ENCODE measurements at regions not wholly inside any gene's neighbourhood (a gene's known extent, or its start where the extent isn't known, plus 50 kb on each side); places are given as distances from the start of the nearest gene placed in this dataset.

GRCh38 chr10:52679117-52679516 lies 93.5 kb downstream of the MBL2 start:
- no peak for TF ChIP-seq CTCF (IDR thresholded peaks at IDR 0.05; ENCODE audit: low read length)
- TF ChIP-seq EZH2 (IDR thresholded peaks at IDR 0.05; ENCODE audit: borderline replicate concordance, low read length) = no peak
